Cardiac fibroblast (primary cell): ENCODE measurements at regions not wholly inside any gene's neighbourhood (a gene's known extent, or its start where the extent isn't known, plus 50 kb on each side); places are given as distances from the start of the nearest gene placed in this dataset.
"Not testable (repeated sequence)": the region's sequence is repeated elsewhere in the genome, so short reads cannot be mapped to it uniquely, and the experiment has no call there.

Experiments
- DNase-seq, 2 donors: peaks; one replicate each; pipeline versions ENCODE4 v3.0.0 to v3.0.0-alpha.2; 2010; ENCODE audit warnings: low read depth in 2 of 2
- H3K4me3 ChIP-seq, 2 donors: replicated peaks in 1 of 2; 1 replicate in 1 of 2; 2 replicates in 1 of 2; pipeline ENCODE4 v1.5.1; 2011; ENCODE audit warnings: low read depth in 2 of 2, low read length in 2 of 2, mild to moderate bottlenecking in 2 of 2, moderate library complexity in 1 of 2
- CTCF ChIP-seq: IDR thresholded peaks from one replicate; pipeline ENCODE4 v1.5.1; 2011; ENCODE audit warnings: low read depth, mild to moderate bottlenecking, low read length, inconsistent platforms

- H3K4me3 ChIP-seq: no peak overlapping the region
- TF ChIP-seq CTCF: no peak
- no peak for DNase-seq
Observed at GRCh38 chr5:28398185-28398584, 1359.8 kb upstream of the CDH9 start.

GRCh38 chr5:28397502-28397941 is 1359.1 kb upstream of the CDH9 start:
- H3K4me3 ChIP-seq: no peak overlapping the region
- no peak for TF ChIP-seq CTCF
- DNase-seq: peak in 1 of 2 donors; percentile 44

GRCh38 chr5:28391277-28391676 is 1352.9 kb upstream of the CDH9 start:
- H3K4me3 ChIP-seq: no peak overlapping the region
- no peak for DNase-seq
- TF ChIP-seq CTCF: no peak

- TF ChIP-seq CTCF: no peak
- no peak overlapping the region for H3K4me3 ChIP-seq
Observed at GRCh38 chr5:28390341-28390740, 1352.0 kb upstream of the CDH9 start.

GRCh38 chr5:28389727-28390126 is 1351.3 kb upstream of the CDH9 start:
- not testable (repeated sequence) for DNase-seq, H3K4me3 ChIP-seq

More at GRCh38 chr5:28390341-28390740, 1352.0 kb upstream of the CDH9 start:
- DNase-seq: no peak

- no peak for DNase-seq
Observed at GRCh38 chr5:28388428-28388827, 1350.0 kb upstream of the CDH9 start.

GRCh38 chr5:28386712-28387111 is 1348.3 kb upstream of the CDH9 start:
- no peak for DNase-seq
- no peak for TF ChIP-seq CTCF
- H3K4me3 ChIP-seq: no peak overlapping the region

More at GRCh38 chr5:28388428-28388827, 1350.0 kb upstream of the CDH9 start:
- TF ChIP-seq CTCF: no peak
- no peak overlapping the region for H3K4me3 ChIP-seq

GRCh38 chr5:28380167-28380566 is 1341.8 kb upstream of the CDH9 start:
- no peak overlapping the region for H3K4me3 ChIP-seq
- no peak for TF ChIP-seq CTCF
- DNase-seq: no peak
